H9 (cell line): ENCODE measurements at regions not wholly inside any gene's neighbourhood (a gene's known extent, or its start where the extent isn't known, plus 50 kb on each side); places are given as distances from the start of the nearest gene placed in this dataset.

Experiments used
- DNase-seq: peaks from one replicate; pipeline ENCODE4 v3.0.0-alpha.2; 2017
- H2AFZ ChIP-seq: one replicate; pipeline ENCODE4 v1.6.1; 2013; ENCODE audit warnings: mild to moderate bottlenecking, low read length, control low read depth, moderate library complexity
- H2AK5ac ChIP-seq: 2 replicates; pipeline ENCODE4 v1.6.1; 2013; ENCODE audit warnings: low read length, control low read depth, mixed read lengths; ENCODE audit not compliant: insufficient read length
- H2BK120ac ChIP-seq: one replicate; pipeline ENCODE4 v1.6.1; 2013; ENCODE audit warnings: low read depth, mild to moderate bottlenecking, low read length, control low read depth, inconsistent platforms; ENCODE audit not compliant: poor library complexity, severe bottlenecking
- H2BK12ac ChIP-seq: 2 replicates; pipeline ENCODE4 v1.6.1; 2013; ENCODE audit warnings: low read length, control low read depth, mixed read lengths, low read depth; ENCODE audit not compliant: insufficient read length
- H2BK15ac ChIP-seq: 2 replicates; pipeline ENCODE4 v1.6.1; 2013; ENCODE audit warnings: low read depth, low read length, control low read depth
- H2BK20ac ChIP-seq: one replicate; pipeline ENCODE4 v1.6.1; 2013; ENCODE audit warnings: low read depth, mild to moderate bottlenecking, low read length, control low read depth, inconsistent platforms; ENCODE audit not compliant: poor library complexity, severe bottlenecking
- H2BK5ac ChIP-seq: 2 replicates; pipeline ENCODE4 v1.6.1; 2013; ENCODE audit warnings: low read length, control low read depth, mixed read lengths; ENCODE audit not compliant: insufficient read length
- H3K14ac ChIP-seq: 2 replicates; pipeline ENCODE4 v1.6.1; 2013; ENCODE audit warnings: low read length, control low read depth; ENCODE audit not compliant: insufficient read depth
- H3K18ac ChIP-seq: 2 replicates; pipeline ENCODE4 v1.6.1; 2013; ENCODE audit warnings: low read depth, mild to moderate bottlenecking, mixed read lengths, low read length, control low read depth; ENCODE audit not compliant: insufficient read length
- H3K23ac ChIP-seq: 2 replicates; pipeline ENCODE4 v1.6.1; 2013; ENCODE audit warnings: low read length, control low read depth, mixed read lengths, low read depth; ENCODE audit not compliant: insufficient read length
- H3K23me2 ChIP-seq: 2 replicates; pipeline ENCODE4 v1.6.1; 2013; ENCODE audit warnings: low read depth, mild to moderate bottlenecking, mixed read lengths, low read length, control low read depth; ENCODE audit not compliant: insufficient read length, poor library complexity, severe bottlenecking
- H3K27ac ChIP-seq: 2 replicates; pipeline ENCODE4 v1.5.1; 2013; ENCODE audit warnings: low read length, control low read depth, mixed read lengths, low read depth; ENCODE audit not compliant: insufficient read length
- H3K27me3 ChIP-seq: 2 replicates; pipeline ENCODE4 v1.6.1; 2013; ENCODE audit warnings: low read length, control low read depth, inconsistent platforms; ENCODE audit not compliant: insufficient read depth
- H3K4ac ChIP-seq: 2 replicates; pipeline ENCODE4 v1.6.1; 2013; ENCODE audit warnings: low read depth, mild to moderate bottlenecking, control low read depth, inconsistent platforms, low read length, moderate library complexity
- H3K4me1 ChIP-seq: 2 replicates; pipeline ENCODE4 v1.6.1; 2013; ENCODE audit warnings: low read length, control low read depth, inconsistent platforms; ENCODE audit not compliant: insufficient read depth
- H3K4me2 ChIP-seq: 2 replicates; pipeline ENCODE4 v1.6.1; 2013; ENCODE audit warnings: low read length, control low read depth, mixed read lengths; ENCODE audit not compliant: insufficient read length, insufficient read depth
- H3K56ac ChIP-seq: 2 replicates; pipeline ENCODE4 v1.6.1; 2013; ENCODE audit warnings: low read depth, mild to moderate bottlenecking, mixed read lengths, low read length, control low read depth; ENCODE audit not compliant: insufficient read length
- H3K79me1 ChIP-seq: 2 replicates; pipeline ENCODE4 v1.6.1; 2013; ENCODE audit warnings: low read depth, mild to moderate bottlenecking, moderate library complexity, low read length, control low read depth, inconsistent platforms; ENCODE audit not compliant: insufficient read depth, poor library complexity, severe bottlenecking
- H3K79me2 ChIP-seq: 2 replicates; pipeline ENCODE4 v1.6.1; 2013; ENCODE audit warnings: low read length, control low read depth, inconsistent platforms; ENCODE audit not compliant: insufficient read depth
- H3K9ac ChIP-seq: 2 replicates; pipeline ENCODE4 v1.6.1; 2013; ENCODE audit warnings: low read length, control low read depth, mixed read lengths; ENCODE audit not compliant: insufficient read length; ENCODE audit errors: extremely low read depth
- H3K9me3 ChIP-seq: one replicate; pipeline ENCODE4 v1.6.1; 2013; ENCODE audit warnings: low read depth, low read length, inconsistent platforms; ENCODE audit not compliant: control insufficient read depth
- H3T11ph ChIP-seq: one replicate; pipeline ENCODE4 v1.6.1; 2013; ENCODE audit warnings: mild to moderate bottlenecking, low read length, control low read depth, inconsistent platforms
- H4K20me1 ChIP-seq: one replicate; pipeline ENCODE4 v1.6.1; 2013; ENCODE audit not compliant: control insufficient read depth, insufficient read length, insufficient read depth
- H4K5ac ChIP-seq: 2 replicates; pipeline ENCODE4 v1.6.1; 2013; ENCODE audit warnings: low read depth, mild to moderate bottlenecking, mixed read lengths, low read length, control low read depth; ENCODE audit not compliant: insufficient read length
- H4K8ac ChIP-seq: replicated peaks from 2 replicates; pipeline ENCODE4 v1.6.1; 2013; ENCODE audit warnings: low read length, control low read depth, mixed read lengths, low read depth; ENCODE audit not compliant: insufficient read length
- H4K91ac ChIP-seq: 2 replicates; pipeline ENCODE4 v1.6.1; 2013; ENCODE audit warnings: low read depth, mild to moderate bottlenecking, moderate library complexity, mixed read lengths, low read length, control low read depth; ENCODE audit not compliant: insufficient read length
- H3K27ac Mint-ChIP-seq, 3 experiments: 2 replicates in 2 of 3; 3 replicates in 1 of 3; pipeline ENCODE4 v1.8.0; 2020 to 2021; ENCODE audit warnings: mixed read lengths in 3 of 3, mild to moderate bottlenecking in 1 of 3, moderate library complexity in 1 of 3
- H3K27me3 Mint-ChIP-seq: 2 replicates; pipeline ENCODE4 v1.8.0; 2021; ENCODE audit warnings: low read depth, mild to moderate bottlenecking, moderate library complexity, mixed read lengths
- H3K36me3 Mint-ChIP-seq, 3 experiments: 2 replicates in 2 of 3; 3 replicates in 1 of 3; pipeline ENCODE4 v1.8.0; 2020 to 2021; ENCODE audit warnings: low read depth in 3 of 3, mixed read lengths in 3 of 3; ENCODE audit not compliant: insufficient read depth in 1 of 3
- H3K4me1 Mint-ChIP-seq, 2 experiments: 2 replicates each; pipeline ENCODE4 v1.8.0; 2020; ENCODE audit warnings: mixed read lengths in 2 of 2
- H3K4me3 Mint-ChIP-seq, 2 experiments: 2 replicates in 1 of 2; 3 replicates in 1 of 2; pipeline ENCODE4 v1.8.0; 2020 to 2021; ENCODE audit warnings: mild to moderate bottlenecking in 2 of 2, mixed read lengths in 2 of 2, moderate library complexity in 1 of 2
- H3K9me3 Mint-ChIP-seq, 2 experiments: 2 replicates in 1 of 2; 3 replicates in 1 of 2; pipeline ENCODE4 v1.8.0; 2020; ENCODE audit warnings: mild to moderate bottlenecking in 2 of 2, mixed read lengths in 2 of 2, moderate library complexity in 1 of 2
- WGBS: extraction: QIAGEN DNeasy Blood & Tissue Kit; methylation state at CpG from one replicate; pipeline ENCODE4 v1.1.7; 2013; ENCODE audit warnings: missing lambda C conversion rate, low lambda C conversion rate, mixed read lengths; ENCODE audit not compliant: insufficient read length; ENCODE audit errors: extremely low coverage; 5-methylcytosine and 5-hydroxymethylcytosine counted together
- TF ChIP-seq, protein P1 (sequence below): fragments of 200-600 bp; sonication (generic); conservative IDR thresholded peaks from 3 replicates; pipeline ENCODE4 v1.8.0; 2021; ENCODE audit warnings: antibody characterized with exemption, mild to moderate bottlenecking

DNA sequence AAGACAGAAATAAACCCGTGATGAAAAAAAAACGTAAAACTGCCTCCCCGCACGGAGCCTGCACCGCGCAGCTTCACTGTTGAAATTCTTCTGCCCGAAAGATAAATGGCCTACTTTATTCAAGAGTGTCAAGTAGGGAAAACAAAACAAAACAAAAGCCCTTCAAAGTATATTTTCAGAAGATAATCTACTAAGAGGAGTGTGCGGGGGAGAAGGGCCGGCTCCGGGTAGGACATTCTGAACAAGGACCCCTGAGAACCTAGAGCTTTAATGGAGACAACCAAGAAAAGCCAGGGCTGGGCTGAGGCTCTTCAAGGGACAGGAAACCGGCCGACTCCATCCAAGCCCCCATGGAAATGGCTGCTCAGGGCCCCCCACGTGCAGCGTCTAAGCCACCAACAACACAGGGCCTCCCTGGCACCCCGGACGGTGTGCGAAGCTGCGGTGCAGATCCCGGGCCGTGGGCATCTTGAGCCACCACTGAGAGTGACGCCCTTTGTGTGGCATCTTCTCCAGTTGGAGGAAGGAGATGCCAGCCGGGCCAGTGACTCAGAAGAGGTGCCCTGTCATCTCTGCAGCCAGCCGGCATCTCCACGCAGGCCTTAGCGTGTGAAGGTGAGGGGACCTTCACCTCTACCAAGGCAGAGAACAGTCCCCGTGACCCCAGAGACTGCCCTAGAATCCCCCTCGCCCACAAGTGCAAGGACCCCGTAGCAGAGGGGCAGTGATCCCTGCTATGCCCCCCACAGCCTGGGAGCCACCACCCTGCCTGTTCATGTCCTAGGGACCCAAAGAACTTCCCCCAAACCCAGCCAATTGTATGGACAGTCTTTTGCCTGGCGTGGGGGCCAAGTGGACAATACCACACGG lies 250.8 kb downstream of the C16orf95 start:
- H3K79me2 ChIP-seq, result no peaks in the 10 kb centered on the region
- H3T11ph ChIP-seq, result no peak overlapping the region
- H3K27ac ChIP-seq, result no peak overlapping the region
- Mint-ChIP-seq H3K27ac (peak overlapping the region in 1 of 3 experiments; percentile 25; a peak in 1 of 7 replicates), H3K36me3 (no peaks in the 10 kb centered on the region), H3K9me3 (no peaks in the 10 kb centered on the region), H3K27me3 (peaks cover 4% of the 10 kb centered on the region), H3K4me3 (no peak overlapping the region), H3K4me1 (peaks cover 40 to 46% of the 10 kb centered on the region in 2 experiments)
- H2BK20ac ChIP-seq, result no peak overlapping the region
- DNase-seq, result no peak
- H4K8ac ChIP-seq, result no peak overlapping the region
- H2BK120ac ChIP-seq, result no peak overlapping the region
- no peak overlapping the region for H2AK5ac ChIP-seq
- H4K20me1 ChIP-seq, result no peaks in the 10 kb centered on the region
- no peaks in the 10 kb centered on the region for H3K27me3 ChIP-seq
- no peak overlapping the region for H3K18ac ChIP-seq
- no peak overlapping the region for H3K56ac ChIP-seq
- H2AFZ ChIP-seq, result no peak overlapping the region
- H3K14ac ChIP-seq, result no peak overlapping the region
- TF ChIP-seq, protein P1, sequence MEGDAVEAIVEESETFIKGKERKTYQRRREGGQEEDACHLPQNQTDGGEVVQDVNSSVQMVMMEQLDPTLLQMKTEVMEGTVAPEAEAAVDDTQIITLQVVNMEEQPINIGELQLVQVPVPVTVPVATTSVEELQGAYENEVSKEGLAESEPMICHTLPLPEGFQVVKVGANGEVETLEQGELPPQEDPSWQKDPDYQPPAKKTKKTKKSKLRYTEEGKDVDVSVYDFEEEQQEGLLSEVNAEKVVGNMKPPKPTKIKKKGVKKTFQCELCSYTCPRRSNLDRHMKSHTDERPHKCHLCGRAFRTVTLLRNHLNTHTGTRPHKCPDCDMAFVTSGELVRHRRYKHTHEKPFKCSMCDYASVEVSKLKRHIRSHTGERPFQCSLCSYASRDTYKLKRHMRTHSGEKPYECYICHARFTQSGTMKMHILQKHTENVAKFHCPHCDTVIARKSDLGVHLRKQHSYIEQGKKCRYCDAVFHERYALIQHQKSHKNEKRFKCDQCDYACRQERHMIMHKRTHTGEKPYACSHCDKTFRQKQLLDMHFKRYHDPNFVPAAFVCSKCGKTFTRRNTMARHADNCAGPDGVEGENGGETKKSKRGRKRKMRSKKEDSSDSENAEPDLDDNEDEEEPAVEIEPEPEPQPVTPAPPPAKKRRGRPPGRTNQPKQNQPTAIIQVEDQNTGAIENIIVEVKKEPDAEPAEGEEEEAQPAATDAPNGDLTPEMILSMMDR, result no peak
- no peaks in the 10 kb centered on the region for H3K9me3 ChIP-seq
- no peak overlapping the region for H3K23ac ChIP-seq
- no peaks in the 10 kb centered on the region for H3K23me2 ChIP-seq
- H2BK12ac ChIP-seq, result no peak overlapping the region
- no CpG with 5 or more reads among the region's 30 CpGs for WGBS
- peaks cover 3% of the 10 kb centered on the region for H3K4me1 ChIP-seq
- no peak overlapping the region for H3K4me2 ChIP-seq
- H3K4ac ChIP-seq, result no peak overlapping the region
- H4K91ac ChIP-seq, result no peak overlapping the region
- no peak overlapping the region for H2BK15ac ChIP-seq
- H2BK5ac ChIP-seq, result no peak overlapping the region
- H3K9ac ChIP-seq, result no peak overlapping the region
- no peak overlapping the region for H4K5ac ChIP-seq
- H3K79me1 ChIP-seq, result no peaks in the 10 kb centered on the region
